ENCODE measurements at regions not wholly inside any gene's neighbourhood (a gene's known extent, or its start where the extent isn't known, plus 50 kb on each side); places are given as distances from the start of the nearest gene placed in this dataset.

GRCh38 chr14:101501341-101501740 lies 60.0 kb upstream of the DIO3 start:
- H3K27me3 ChIP-seq (ENCODE audit: control insufficient read depth in 2 of 2, insufficient read depth in 2 of 2, low read length in 2 of 2): peaks cover 0 to 3% of the 10 kb centered on the region in 2 donors
- DNase-seq: no peak
- no peaks in the 10 kb centered on the region for H3K79me2 ChIP-seq (ENCODE audit: insufficient read depth, low read length)
- no peak overlapping the region for H3K4me3 Mint-ChIP-seq
- no peaks in the 10 kb centered on the region for H3K36me3 Mint-ChIP-seq
- H3K27ac ChIP-seq (ENCODE audit: low read depth in 1 of 2, low read length in 2 of 2): no peak overlapping the region
- H2AFZ ChIP-seq (ENCODE audit: insufficient read depth, low read depth, low read length, poor library complexity, severe bottlenecking): no peak overlapping the region
- no peaks in the 10 kb centered on the region for H3K4me1 Mint-ChIP-seq
- TF ChIP-seq, protein P1, sequence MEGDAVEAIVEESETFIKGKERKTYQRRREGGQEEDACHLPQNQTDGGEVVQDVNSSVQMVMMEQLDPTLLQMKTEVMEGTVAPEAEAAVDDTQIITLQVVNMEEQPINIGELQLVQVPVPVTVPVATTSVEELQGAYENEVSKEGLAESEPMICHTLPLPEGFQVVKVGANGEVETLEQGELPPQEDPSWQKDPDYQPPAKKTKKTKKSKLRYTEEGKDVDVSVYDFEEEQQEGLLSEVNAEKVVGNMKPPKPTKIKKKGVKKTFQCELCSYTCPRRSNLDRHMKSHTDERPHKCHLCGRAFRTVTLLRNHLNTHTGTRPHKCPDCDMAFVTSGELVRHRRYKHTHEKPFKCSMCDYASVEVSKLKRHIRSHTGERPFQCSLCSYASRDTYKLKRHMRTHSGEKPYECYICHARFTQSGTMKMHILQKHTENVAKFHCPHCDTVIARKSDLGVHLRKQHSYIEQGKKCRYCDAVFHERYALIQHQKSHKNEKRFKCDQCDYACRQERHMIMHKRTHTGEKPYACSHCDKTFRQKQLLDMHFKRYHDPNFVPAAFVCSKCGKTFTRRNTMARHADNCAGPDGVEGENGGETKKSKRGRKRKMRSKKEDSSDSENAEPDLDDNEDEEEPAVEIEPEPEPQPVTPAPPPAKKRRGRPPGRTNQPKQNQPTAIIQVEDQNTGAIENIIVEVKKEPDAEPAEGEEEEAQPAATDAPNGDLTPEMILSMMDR (IDR thresholded peaks at IDR 0.05): no peak
- no peaks in the 10 kb centered on the region for H3K4me1 ChIP-seq (ENCODE audit: control insufficient read depth in 1 of 2, insufficient read depth in 2 of 2, low read length in 2 of 2)
- H3K4me3 ChIP-seq (replicated peaks in 1 of 3; ENCODE audit: low read depth in 2 of 3, low read length in 3 of 3): no peak overlapping the region
- peaks cover 0 to 11% (median 0%) of the 10 kb centered on the region in 7 donors for H3K9me3 Mint-ChIP-seq
- H3K9ac ChIP-seq (ENCODE audit: insufficient read depth, low read length, poor library complexity, severe bottlenecking): no peak overlapping the region
- WGBS (ENCODE audit: insufficient coverage): 76% methylated on average over 13 of the region's 18 CpGs
- H3K4me2 ChIP-seq (replicated peaks; ENCODE audit: extremely low read depth, low read length, poor library complexity, severe bottlenecking): no peak overlapping the region
- H3K27me3 Mint-ChIP-seq (ENCODE audit: low read depth in 3 of 3): peaks cover 13 to 21% (median 18%) of the 10 kb centered on the region in 3 donors
- H4K20me1 ChIP-seq (ENCODE audit: insufficient read depth, low read length): no peaks in the 10 kb centered on the region
- peaks cover 0 to 4% of the 10 kb centered on the region in 2 donors for H3K9me3 ChIP-seq (replicated peaks in 1 of 2; ENCODE audit: control insufficient read depth in 1 of 2, insufficient read depth in 1 of 2, low read length in 2 of 2)
- H3K27ac Mint-ChIP-seq: peak overlapping the region in 1 of 7 donors; percentile 31
- no peaks in the 10 kb centered on the region for H3K36me3 ChIP-seq (replicated peaks in 1 of 2; ENCODE audit: control insufficient read depth in 1 of 2, insufficient read depth in 2 of 2, low read length in 2 of 2)
- intact Hi-C loops (cut with micrococcal nuclease): no loop called here

DNA sequence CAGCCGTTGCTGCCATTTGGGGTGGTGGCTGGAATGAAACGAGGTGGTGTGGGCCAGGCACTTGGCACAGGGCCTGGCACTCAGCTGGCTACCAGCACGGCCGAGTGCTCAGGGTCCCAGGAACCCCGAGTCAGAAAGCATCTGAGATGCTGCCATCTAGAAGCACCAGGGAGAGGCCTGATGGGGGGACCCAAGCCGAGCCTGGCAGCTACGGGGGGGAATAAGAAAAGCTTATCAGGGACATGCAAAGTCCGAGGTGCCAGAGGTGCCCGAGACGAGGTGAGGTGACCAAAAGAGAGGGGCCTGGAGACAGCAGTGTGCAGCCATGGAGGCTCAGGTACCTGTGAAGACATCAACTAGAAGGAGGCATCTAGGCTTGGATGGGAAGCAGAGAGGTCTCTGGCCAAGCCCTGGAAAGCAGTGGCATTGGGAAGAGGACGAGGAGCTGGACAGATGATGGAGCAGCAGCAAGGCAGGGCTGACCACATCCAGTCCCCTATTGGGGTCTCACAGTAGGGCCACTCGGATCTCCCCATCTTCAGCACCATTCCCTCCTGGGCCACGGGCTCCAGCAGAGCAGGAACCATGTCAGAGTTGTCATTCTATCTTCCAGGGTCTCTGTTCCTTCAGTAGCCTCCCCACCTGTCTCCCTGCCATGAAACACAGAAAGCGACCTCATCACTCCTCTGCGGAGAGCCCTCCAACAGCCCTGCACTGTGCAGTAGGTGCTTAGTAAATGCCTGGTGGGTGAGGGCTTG lies 59.3 kb upstream of the DIO3 start:
- Histone ChIP-seq H3K79me2 (ENCODE audit: insufficient read depth, low read length) (no peaks in the 10 kb centered on the region), H3K9ac (ENCODE audit: insufficient read depth, low read length, poor library complexity, severe bottlenecking) (no peak overlapping the region), H3K4me3 (replicated peaks in 1 of 3; ENCODE audit: low read depth in 2 of 3, low read length in 3 of 3) (no peak overlapping the region), H3K4me1 (ENCODE audit: control insufficient read depth in 1 of 2, insufficient read depth in 2 of 2, low read length in 2 of 2) (no peaks in the 10 kb centered on the region), H2AFZ (ENCODE audit: insufficient read depth, low read depth, low read length, poor library complexity, severe bottlenecking) (no peak overlapping the region), H4K20me1 (ENCODE audit: insufficient read depth, low read length) (no peaks in the 10 kb centered on the region), H3K36me3 (replicated peaks in 1 of 2; ENCODE audit: control insufficient read depth in 1 of 2, insufficient read depth in 2 of 2, low read length in 2 of 2) (no peaks in the 10 kb centered on the region), H3K4me2 (replicated peaks; ENCODE audit: extremely low read depth, low read length, poor library complexity, severe bottlenecking) (no peak overlapping the region), H3K27me3 (ENCODE audit: control insufficient read depth in 2 of 2, insufficient read depth in 2 of 2, low read length in 2 of 2) (peaks cover 0 to 3% of the 10 kb centered on the region in 2 donors), H3K9me3 (replicated peaks in 1 of 2; ENCODE audit: control insufficient read depth in 1 of 2, insufficient read depth in 1 of 2, low read length in 2 of 2) (peaks cover 0 to 4% of the 10 kb centered on the region in 2 donors), H3K27ac (ENCODE audit: low read depth in 1 of 2, low read length in 2 of 2) (no peak overlapping the region)
- intact Hi-C loops (cut with micrococcal nuclease): no loop called here
- Mint-ChIP-seq H3K4me1 (no peaks in the 10 kb centered on the region), H3K27ac (no peak overlapping the region), H3K27me3 (ENCODE audit: low read depth in 3 of 3) (peaks cover 13 to 15% (median 14%) of the 10 kb centered on the region in 3 donors), H3K9me3 (peaks cover 0 to 11% (median 0%) of the 10 kb centered on the region in 7 donors), H3K36me3 (no peaks in the 10 kb centered on the region), H3K4me3 (no peak overlapping the region)
- TF ChIP-seq, protein P1 (IDR thresholded peaks at IDR 0.05): no peak
- 82% methylated on average over 11 of the region's 15 CpGs for WGBS (ENCODE audit: insufficient coverage)
- DNase-seq: no peak

Measured in CD14-positive monocyte (primary cell).